Loucy (cell line): ENCODE measurements at regions not wholly inside any gene's neighbourhood (a gene's known extent, or its start where the extent isn't known, plus 50 kb on each side); places are given as distances from the start of the nearest gene placed in this dataset.

Experiments
- H2AFZ ChIP-seq: fragments of 200-600 bp; sonication (generic); 2 replicates; pipeline ENCODE4 v1.6.0; 2016; ENCODE audit warnings: antibody characterized with exemption, mild to moderate bottlenecking, low read length, moderate library complexity
- H3F3A ChIP-seq: fragments of 200-600 bp; 2 replicates; pipeline ENCODE4 v1.6.0; 2016; ENCODE audit warnings: antibody characterized with exemption, low read depth, mild to moderate bottlenecking
- H3K27me3 ChIP-seq: fragments of 200-600 bp; sonication (generic); 2 replicates; pipeline ENCODE4 v1.6.1; 2014; ENCODE audit warnings: low read length, mild to moderate bottlenecking; ENCODE audit not compliant: insufficient read depth, poor library complexity, severe bottlenecking
- H3K36me3 ChIP-seq: fragments of 200-600 bp; sonication (generic); 2 replicates; pipeline ENCODE4 v1.6.1; 2016; ENCODE audit warnings: low read length; ENCODE audit not compliant: insufficient read depth
- H3K4me1 ChIP-seq: fragments of 200-600 bp; sonication (generic); 2 replicates; pipeline ENCODE4 v1.5.1; 2014; ENCODE audit warnings: low read length, mild to moderate bottlenecking; ENCODE audit not compliant: insufficient read depth, poor library complexity, severe bottlenecking
- H3K4me2 ChIP-seq: fragments of 200-600 bp; sonication (generic); 2 replicates; pipeline ENCODE4 v1.6.0; 2014; ENCODE audit warnings: antibody characterized with exemption, low read length, low read depth, mild to moderate bottlenecking; ENCODE audit not compliant: poor library complexity, severe bottlenecking
- H3K4me3 ChIP-seq: fragments of 200-600 bp; sonication (generic); 2 replicates; pipeline ENCODE4 v1.5.1; 2014; ENCODE audit warnings: low read length, mild to moderate bottlenecking, mixed read lengths; ENCODE audit not compliant: poor library complexity, severe bottlenecking
- H3K79me2 ChIP-seq: fragments of 200-600 bp; sonication (generic); 2 replicates; pipeline ENCODE4 v1.6.1; 2014; ENCODE audit warnings: low read length; ENCODE audit not compliant: insufficient read depth
- H3K9ac ChIP-seq: fragments of 200-600 bp; sonication (generic); 2 replicates; pipeline ENCODE4 v1.6.0; 2014; ENCODE audit warnings: mild to moderate bottlenecking, low read depth, low read length, moderate library complexity; ENCODE audit not compliant: poor library complexity, severe bottlenecking
- H3K9me2 ChIP-seq: fragments of 200-600 bp; sonication (generic); replicated peaks from 2 replicates; pipeline ENCODE4 v1.6.1; 2016; ENCODE audit warnings: low read depth, low read length, mixed read lengths
- H3K9me3 ChIP-seq: fragments of 200-600 bp; sonication (generic); 2 replicates; pipeline ENCODE4 v1.6.1; 2014; ENCODE audit warnings: mild to moderate bottlenecking, antibody characterized with exemption, low read length, low read depth; ENCODE audit not compliant: insufficient read depth
- H4K20me1 ChIP-seq: fragments of 200-600 bp; sonication (generic); 2 replicates; pipeline ENCODE4 v1.6.0; 2014; ENCODE audit warnings: antibody characterized with exemption, low read length, mild to moderate bottlenecking; ENCODE audit not compliant: insufficient read depth, poor library complexity, severe bottlenecking
- CTCF ChIP-seq: fragments of 200-600 bp; sonication (generic); conservative IDR thresholded peaks from 2 replicates; pipeline ENCODE4 v1.5.1; 2014; ENCODE audit warnings: mild to moderate bottlenecking, antibody characterized with exemption, low read length
- EZH2phosphoT487 ChIP-seq: fragments of 200-600 bp; IDR thresholded peaks from 2 replicates; pipeline ENCODE4 v1.6.1; 2018; ENCODE audit warnings: antibody characterized with exemption, mild to moderate bottlenecking, moderate library complexity, borderline replicate concordance

DNA sequence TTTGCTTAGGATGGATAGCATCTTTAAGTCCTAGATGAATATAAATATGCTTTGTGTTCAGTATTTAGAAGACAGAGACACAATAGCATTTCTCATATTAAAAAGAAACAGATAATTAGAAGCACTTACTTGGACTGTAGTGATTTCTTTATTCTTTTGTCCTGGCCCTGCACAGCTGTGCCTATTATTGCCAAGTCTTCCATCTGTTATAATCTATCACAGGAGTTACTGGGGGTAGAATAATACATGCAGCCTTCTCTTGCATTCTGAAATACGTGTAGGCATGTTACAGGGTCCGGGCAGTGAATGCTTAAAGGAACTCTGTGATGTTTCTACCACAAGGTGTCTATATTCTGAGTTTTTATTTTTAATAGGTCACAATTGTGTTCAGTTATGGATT lies 461.5 kb upstream of the COBL start:
- H3K36me3 ChIP-seq = no peaks in the 10 kb centered on the region
- no peaks in the 10 kb centered on the region for H3K27me3 ChIP-seq
- no peaks in the 10 kb centered on the region for H3K9me2 ChIP-seq
- no peak overlapping the region for H2AFZ ChIP-seq
- H3F3A ChIP-seq = no peaks in the 10 kb centered on the region
- no peak overlapping the region for H3K4me2 ChIP-seq
- no peaks in the 10 kb centered on the region for H3K9me3 ChIP-seq
- H3K9ac ChIP-seq = no peak overlapping the region
- H3K79me2 ChIP-seq = no peaks in the 10 kb centered on the region
- no peaks in the 10 kb centered on the region for H3K4me1 ChIP-seq
- no peaks in the 10 kb centered on the region for H4K20me1 ChIP-seq
- H3K4me3 ChIP-seq = no peak overlapping the region
- TF ChIP-seq EZH2phosphoT487 = no peak
- no peak for TF ChIP-seq CTCF

GRCh38 chr7:51774178-51774577 lies 457.6 kb upstream of the COBL start:
- Histone ChIP-seq H3K9ac (no peak overlapping the region), H3K9me3 (no peaks in the 10 kb centered on the region), H3K4me3 (no peak overlapping the region), H3K4me1 (no peaks in the 10 kb centered on the region), H3K4me2 (no peak overlapping the region), H3K9me2 (no peaks in the 10 kb centered on the region), H4K20me1 (no peaks in the 10 kb centered on the region), H2AFZ (no peak overlapping the region), H3K36me3 (no peaks in the 10 kb centered on the region), H3K27me3 (no peaks in the 10 kb centered on the region), H3K79me2 (no peaks in the 10 kb centered on the region), H3F3A (no peaks in the 10 kb centered on the region)
- no peak for TF ChIP-seq EZH2phosphoT487
- TF ChIP-seq CTCF = no peak

DNA sequence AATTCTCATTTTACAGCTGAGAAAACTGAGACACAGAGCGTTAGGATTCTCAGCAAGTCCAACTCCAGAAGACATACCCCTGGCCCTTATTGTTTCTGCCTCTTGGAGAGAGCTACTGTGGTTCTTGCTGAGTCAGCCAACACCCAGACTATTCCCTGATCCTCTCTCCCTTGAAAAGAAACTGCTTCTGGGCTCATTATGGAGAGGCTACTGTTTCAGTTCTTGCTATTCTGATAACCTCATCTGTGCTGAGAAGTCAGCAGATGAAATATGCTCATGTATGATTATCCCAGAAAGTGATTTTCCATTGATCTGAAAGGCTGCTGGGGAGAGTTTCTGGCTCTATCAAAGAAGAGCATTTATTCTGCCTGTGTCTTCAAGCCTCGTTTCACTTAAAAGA lies 455.6 kb upstream of the COBL start:
- no peaks in the 10 kb centered on the region for H4K20me1 ChIP-seq
- H2AFZ ChIP-seq = no peak overlapping the region
- H3K27me3 ChIP-seq = no peaks in the 10 kb centered on the region
- H3K9ac ChIP-seq = no peak overlapping the region
- H3K4me1 ChIP-seq = no peaks in the 10 kb centered on the region
- H3K4me2 ChIP-seq = no peak overlapping the region
- H3K79me2 ChIP-seq = no peaks in the 10 kb centered on the region
- H3K36me3 ChIP-seq = no peaks in the 10 kb centered on the region
- no peaks in the 10 kb centered on the region for H3K9me3 ChIP-seq
- no peak overlapping the region for H3K4me3 ChIP-seq
- no peaks in the 10 kb centered on the region for H3K9me2 ChIP-seq
- TF ChIP-seq EZH2phosphoT487 = no peak
- no peak for TF ChIP-seq CTCF
- H3F3A ChIP-seq = no peaks in the 10 kb centered on the region
